Activated naive CD8-positive, alpha-beta T cell (primary cell): ENCODE measurements at regions not wholly inside any gene's neighbourhood (a gene's known extent, or its start where the extent isn't known, plus 50 kb on each side); places are given as distances from the start of the nearest gene placed in this dataset.

Source experiments
- H3K27ac Mint-ChIP-seq: one replicate; pipeline ENCODE4 v1.8.0; 2021; ENCODE audit warnings: mixed read lengths
- H3K27me3 Mint-ChIP-seq: one replicate; pipeline ENCODE4 v1.8.0; 2021; ENCODE audit warnings: mixed read lengths
- H3K36me3 Mint-ChIP-seq: one replicate; pipeline ENCODE4 v1.8.0; 2021; ENCODE audit warnings: mixed read lengths
- H3K4me1 Mint-ChIP-seq: one replicate; pipeline ENCODE4 v1.8.0; 2021; ENCODE audit warnings: low read depth, mixed read lengths
- H3K4me3 Mint-ChIP-seq: one replicate; pipeline ENCODE4 v1.8.0; 2021; ENCODE audit warnings: mild to moderate bottlenecking, mixed read lengths
- H3K9me3 Mint-ChIP-seq: one replicate; pipeline ENCODE4 v1.8.0; 2021; ENCODE audit warnings: low read depth, mixed read lengths

- H3K4me3 Mint-ChIP-seq = no peak overlapping the region
- no peaks in the 10 kb centered on the region for H3K4me1 Mint-ChIP-seq
- H3K27me3 Mint-ChIP-seq = peaks cover 2% of the 10 kb centered on the region
- no peak overlapping the region for H3K27ac Mint-ChIP-seq
- no peaks in the 10 kb centered on the region for H3K36me3 Mint-ChIP-seq
- no peaks in the 10 kb centered on the region for H3K9me3 Mint-ChIP-seq
These were observed 383.1 kb upstream of the HTR2A start for GRCh38 chr13:47279920-47280319.

DNA sequence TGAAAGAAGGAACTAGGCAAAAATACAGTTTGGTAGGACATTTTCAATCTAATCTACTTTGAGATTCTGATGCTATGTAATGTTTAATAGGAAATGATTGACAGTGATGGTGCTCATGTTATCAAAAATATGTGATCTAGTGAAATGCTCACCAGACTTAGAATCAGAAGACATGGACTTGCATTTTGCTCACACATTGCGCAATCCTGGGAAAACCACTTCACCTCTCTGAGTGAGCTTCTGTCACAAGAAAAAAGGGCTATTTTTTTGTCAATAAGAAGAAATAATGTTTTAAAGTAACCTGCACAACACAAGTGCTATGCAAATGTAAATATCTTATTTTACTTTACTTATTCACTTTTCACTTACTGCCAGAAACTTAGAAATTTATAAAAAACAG lies 380.9 kb upstream of the HTR2A start:
- H3K9me3 Mint-ChIP-seq = no peaks in the 10 kb centered on the region
- H3K27me3 Mint-ChIP-seq = peaks cover 2% of the 10 kb centered on the region
- H3K4me3 Mint-ChIP-seq = no peak overlapping the region
- no peaks in the 10 kb centered on the region for H3K36me3 Mint-ChIP-seq
- no peak overlapping the region for H3K27ac Mint-ChIP-seq
- no peaks in the 10 kb centered on the region for H3K4me1 Mint-ChIP-seq

- Mint-ChIP-seq H3K36me3 (no peaks in the 10 kb centered on the region), H3K9me3 (peaks cover 11% of the 10 kb centered on the region), H3K4me3 (no peak overlapping the region), H3K4me1 (no peaks in the 10 kb centered on the region), H3K27me3 (peaks cover 2% of the 10 kb centered on the region), H3K27ac (no peak overlapping the region)
These were observed 371.4 kb upstream of the HTR2A start for GRCh38 chr13:47268270-47268669.

DNA sequence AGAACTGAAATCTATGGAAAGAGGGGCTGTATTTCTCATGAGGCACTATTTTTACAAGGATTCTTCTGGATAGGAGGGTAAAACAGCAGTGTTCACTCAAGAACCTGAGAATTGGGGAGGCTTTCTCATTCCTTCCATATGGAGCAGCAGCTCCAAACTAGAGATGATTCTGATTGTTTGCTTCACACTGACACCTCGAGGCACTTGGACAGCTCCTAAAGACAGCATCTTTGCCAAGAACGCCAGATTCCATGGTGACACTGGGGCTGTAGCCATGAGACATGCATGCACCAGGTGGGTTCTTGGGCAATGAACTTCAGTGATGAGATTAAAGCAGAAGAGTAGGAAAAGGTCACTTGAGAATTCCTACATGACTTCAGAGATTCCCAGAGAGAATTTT lies 361.5 kb upstream of the HTR2A start:
- Mint-ChIP-seq H3K4me1 (no peaks in the 10 kb centered on the region), H3K27me3 (no peaks in the 10 kb centered on the region), H3K4me3 (no peak overlapping the region), H3K9me3 (no peaks in the 10 kb centered on the region), H3K27ac (no peak overlapping the region), H3K36me3 (no peaks in the 10 kb centered on the region)

DNA sequence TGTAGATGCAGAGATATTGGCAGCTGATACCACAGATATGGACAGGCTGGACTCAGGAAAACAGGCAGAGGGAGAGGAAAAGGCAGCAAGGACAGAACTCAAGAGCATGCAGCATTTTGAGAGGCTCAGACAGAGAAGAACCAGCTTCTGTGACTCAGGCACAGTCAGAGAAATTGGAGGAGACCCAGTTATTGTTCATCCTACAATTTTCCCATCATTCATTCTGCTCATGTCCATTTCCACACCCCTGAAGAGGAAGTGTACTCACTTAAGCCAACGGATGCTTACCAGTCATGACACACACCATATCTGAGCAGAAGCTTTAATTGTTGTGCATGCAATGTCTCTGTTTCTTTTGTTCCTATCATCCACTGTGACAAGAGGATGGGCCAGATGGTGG lies 359.8 kb upstream of the HTR2A start:
- H3K36me3 Mint-ChIP-seq = no peaks in the 10 kb centered on the region
- no peak overlapping the region for H3K4me3 Mint-ChIP-seq
- H3K9me3 Mint-ChIP-seq = no peaks in the 10 kb centered on the region
- H3K27me3 Mint-ChIP-seq = peaks cover 2% of the 10 kb centered on the region
- H3K27ac Mint-ChIP-seq = no peak overlapping the region
- H3K4me1 Mint-ChIP-seq = no peaks in the 10 kb centered on the region

DNA sequence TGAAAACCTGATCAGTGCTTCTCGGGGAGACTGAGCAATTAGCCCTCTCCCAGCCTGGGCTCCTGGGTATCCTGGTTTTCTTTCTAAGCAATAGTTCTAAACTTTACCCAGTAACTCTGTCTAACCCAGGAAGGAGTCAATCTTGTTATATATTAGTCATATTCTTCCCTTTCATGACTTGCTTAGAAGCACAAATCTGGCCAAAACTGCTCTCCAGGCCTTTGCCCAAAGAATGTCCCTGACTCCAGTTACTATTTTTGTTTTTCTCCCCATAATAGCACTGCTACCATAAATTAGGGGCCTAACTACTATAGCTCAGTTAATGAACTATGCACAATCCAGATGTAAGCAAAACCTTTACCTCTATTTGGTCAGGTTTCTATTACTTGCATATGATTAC lies 355.8 kb upstream of the HTR2A start:
- no peaks in the 10 kb centered on the region for H3K36me3 Mint-ChIP-seq
- no peak overlapping the region for H3K4me3 Mint-ChIP-seq
- H3K27me3 Mint-ChIP-seq = peaks cover 5% of the 10 kb centered on the region
- H3K27ac Mint-ChIP-seq = no peak overlapping the region
- no peaks in the 10 kb centered on the region for H3K4me1 Mint-ChIP-seq
- H3K9me3 Mint-ChIP-seq = peaks cover 3% of the 10 kb centered on the region

GRCh38 chr13:47251771-47252170 lies 354.9 kb upstream of the HTR2A start:
- Mint-ChIP-seq H3K4me3 (no peak overlapping the region), H3K4me1 (no peaks in the 10 kb centered on the region), H3K27ac (no peak overlapping the region), H3K36me3 (no peaks in the 10 kb centered on the region), H3K9me3 (peaks cover 3% of the 10 kb centered on the region), H3K27me3 (peaks cover 5% of the 10 kb centered on the region)

- Mint-ChIP-seq H3K4me3 (no peak overlapping the region), H3K27ac (no peak overlapping the region), H3K36me3 (no peaks in the 10 kb centered on the region), H3K9me3 (peaks cover 7% of the 10 kb centered on the region), H3K4me1 (no peaks in the 10 kb centered on the region), H3K27me3 (peaks cover 5% of the 10 kb centered on the region)
These were observed 353.3 kb upstream of the HTR2A start for GRCh38 chr13:47250146-47250545.

GRCh38 chr13:47249266-47249665 lies 352.4 kb upstream of the HTR2A start:
- no peaks in the 10 kb centered on the region for H3K36me3 Mint-ChIP-seq
- H3K4me1 Mint-ChIP-seq = no peaks in the 10 kb centered on the region
- H3K9me3 Mint-ChIP-seq = peaks cover 10% of the 10 kb centered on the region
- H3K27me3 Mint-ChIP-seq = peaks cover 5% of the 10 kb centered on the region
- no peak overlapping the region for H3K4me3 Mint-ChIP-seq
- H3K27ac Mint-ChIP-seq = no peak overlapping the region

GRCh38 chr13:47241446-47241845 lies 344.6 kb upstream of the HTR2A start:
- Mint-ChIP-seq H3K27me3 (no peaks in the 10 kb centered on the region), H3K9me3 (peaks cover 7% of the 10 kb centered on the region), H3K4me3 (no peak overlapping the region), H3K4me1 (no peaks in the 10 kb centered on the region), H3K36me3 (no peaks in the 10 kb centered on the region), H3K27ac (no peak overlapping the region)

DNA sequence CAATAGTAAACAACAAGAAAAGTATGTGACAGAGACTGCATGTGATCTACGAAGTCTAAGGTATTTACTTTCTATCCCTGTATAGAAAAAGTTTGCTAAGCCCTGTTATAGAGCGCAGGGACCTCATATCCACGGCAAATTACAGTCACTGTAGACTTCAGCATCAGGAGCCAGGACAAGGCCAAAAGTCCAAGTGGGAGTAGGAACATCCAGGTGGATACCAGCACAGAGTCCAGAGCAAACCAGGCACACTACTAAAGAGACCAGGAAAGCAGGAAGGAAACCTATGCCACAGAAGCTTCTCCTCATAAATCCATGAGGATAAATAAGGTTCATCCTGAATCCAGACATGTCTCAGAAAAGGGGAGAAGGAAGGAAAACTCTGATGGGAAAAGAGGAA lies 342.2 kb upstream of the HTR2A start:
- H3K9me3 Mint-ChIP-seq = no peaks in the 10 kb centered on the region
- no peaks in the 10 kb centered on the region for H3K4me1 Mint-ChIP-seq
- H3K27ac Mint-ChIP-seq = no peak overlapping the region
- no peaks in the 10 kb centered on the region for H3K36me3 Mint-ChIP-seq
- no peak overlapping the region for H3K4me3 Mint-ChIP-seq
- H3K27me3 Mint-ChIP-seq = peaks cover 1% of the 10 kb centered on the region

DNA sequence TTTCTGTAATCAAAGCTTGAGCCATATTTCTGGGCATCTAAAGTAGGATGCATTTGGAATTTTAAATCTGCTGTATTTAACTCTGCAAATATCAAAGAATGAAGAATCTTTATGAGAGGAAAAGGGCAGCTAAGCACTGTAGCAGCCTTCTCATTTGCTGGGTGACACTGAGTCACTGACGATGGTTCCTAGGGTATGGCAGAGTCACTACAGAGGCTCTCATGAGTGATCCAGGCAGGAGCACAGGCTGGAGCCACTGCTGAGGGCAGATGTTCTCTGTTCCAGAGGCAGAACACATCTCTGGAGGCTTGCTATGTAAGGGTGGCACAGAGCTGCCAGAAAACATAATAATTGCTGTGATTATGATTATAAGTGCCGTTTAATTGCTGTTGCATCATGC lies 340.7 kb upstream of the HTR2A start:
- Mint-ChIP-seq H3K9me3 (no peaks in the 10 kb centered on the region), H3K27me3 (peaks cover 1% of the 10 kb centered on the region), H3K27ac (no peak overlapping the region), H3K4me3 (no peak overlapping the region), H3K36me3 (no peaks in the 10 kb centered on the region), H3K4me1 (no peaks in the 10 kb centered on the region)

DNA sequence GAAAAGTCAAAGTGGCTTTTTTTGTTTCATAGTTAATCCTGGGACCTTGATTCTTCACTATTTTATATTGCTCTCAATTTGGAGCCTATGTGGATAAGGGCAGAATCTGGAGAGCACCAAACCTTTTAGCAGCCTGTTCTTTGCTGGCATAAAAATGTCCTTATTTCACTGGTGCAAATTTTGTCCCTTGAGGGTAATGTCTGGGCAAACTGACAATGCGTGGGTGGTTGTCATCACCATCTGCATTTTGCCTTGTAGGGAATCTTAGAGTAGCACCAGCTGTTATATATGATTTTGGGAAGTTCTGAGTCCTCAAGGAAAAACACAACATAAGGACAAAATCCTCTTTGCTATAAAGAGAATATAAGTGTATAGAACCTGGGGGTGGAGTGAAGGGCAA lies 336.9 kb upstream of the HTR2A start:
- H3K9me3 Mint-ChIP-seq = peaks cover 15% of the 10 kb centered on the region
- H3K36me3 Mint-ChIP-seq = no peaks in the 10 kb centered on the region

DNA sequence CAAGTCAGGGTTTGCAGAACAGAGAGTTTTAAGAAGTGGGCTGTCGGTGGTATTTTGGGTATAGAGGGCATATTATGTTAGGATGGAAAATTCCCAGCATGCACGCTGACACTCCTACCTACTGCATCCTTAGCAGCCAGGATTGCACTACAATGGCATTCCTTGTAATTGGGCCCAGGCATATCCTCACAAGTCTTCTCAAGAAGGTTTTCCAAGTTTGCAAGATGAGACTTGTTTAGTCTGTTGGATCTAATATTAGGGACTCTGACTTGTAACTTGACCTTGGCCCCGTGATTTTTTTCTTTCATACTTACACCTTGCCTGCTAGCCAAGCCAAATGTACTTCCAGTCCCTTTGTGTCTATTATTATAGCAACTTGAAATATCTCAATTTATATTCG lies 335.7 kb upstream of the HTR2A start:
- Mint-ChIP-seq H3K4me1 (no peaks in the 10 kb centered on the region), H3K27me3 (peaks cover 1% of the 10 kb centered on the region), H3K4me3 (no peak overlapping the region), H3K36me3 (no peaks in the 10 kb centered on the region), H3K9me3 (peaks cover 15% of the 10 kb centered on the region), H3K27ac (no peak overlapping the region)

More for the DNA sequence above, 336.9 kb upstream of the HTR2A start:
- Mint-ChIP-seq H3K27ac (no peak overlapping the region), H3K27me3 (peaks cover 1% of the 10 kb centered on the region), H3K4me3 (no peak overlapping the region), H3K4me1 (no peaks in the 10 kb centered on the region)

- H3K9me3 Mint-ChIP-seq = peaks cover 18% of the 10 kb centered on the region
- H3K27ac Mint-ChIP-seq = no peak overlapping the region
- no peaks in the 10 kb centered on the region for H3K36me3 Mint-ChIP-seq
- H3K27me3 Mint-ChIP-seq = no peaks in the 10 kb centered on the region
- no peaks in the 10 kb centered on the region for H3K4me1 Mint-ChIP-seq
- H3K4me3 Mint-ChIP-seq = no peak overlapping the region
These were observed 333.3 kb upstream of the HTR2A start for GRCh38 chr13:47230155-47230554.

DNA sequence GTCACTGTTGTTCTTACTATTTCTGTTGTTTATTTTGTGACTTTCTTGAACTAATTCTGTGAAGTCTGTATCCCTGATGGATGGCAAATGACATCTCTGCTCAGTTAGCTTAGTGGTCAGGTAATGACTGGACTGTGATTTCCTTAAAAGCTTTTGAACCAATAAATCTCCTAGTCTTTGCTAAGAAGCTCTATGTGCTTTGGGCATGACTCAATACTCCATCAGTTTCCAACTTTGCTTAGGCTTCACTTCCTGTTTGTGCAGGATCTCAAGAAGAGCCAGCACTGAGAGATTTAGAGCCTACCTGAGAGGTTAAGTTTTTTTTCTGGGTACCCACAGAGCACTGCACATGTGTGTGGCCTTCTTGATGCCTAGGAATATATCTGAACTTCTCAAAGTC lies 329.7 kb upstream of the HTR2A start:
- H3K27me3 Mint-ChIP-seq = no peaks in the 10 kb centered on the region
- H3K36me3 Mint-ChIP-seq = no peaks in the 10 kb centered on the region
- no peaks in the 10 kb centered on the region for H3K4me1 Mint-ChIP-seq
- no peak overlapping the region for H3K4me3 Mint-ChIP-seq
- H3K9me3 Mint-ChIP-seq = peaks cover 18% of the 10 kb centered on the region
- no peak overlapping the region for H3K27ac Mint-ChIP-seq
